ENCODE measurements at regions not wholly inside any gene's neighbourhood (a gene's known extent, or its start where the extent isn't known, plus 50 kb on each side); places are given as distances from the start of the nearest gene placed in this dataset.

DNA sequence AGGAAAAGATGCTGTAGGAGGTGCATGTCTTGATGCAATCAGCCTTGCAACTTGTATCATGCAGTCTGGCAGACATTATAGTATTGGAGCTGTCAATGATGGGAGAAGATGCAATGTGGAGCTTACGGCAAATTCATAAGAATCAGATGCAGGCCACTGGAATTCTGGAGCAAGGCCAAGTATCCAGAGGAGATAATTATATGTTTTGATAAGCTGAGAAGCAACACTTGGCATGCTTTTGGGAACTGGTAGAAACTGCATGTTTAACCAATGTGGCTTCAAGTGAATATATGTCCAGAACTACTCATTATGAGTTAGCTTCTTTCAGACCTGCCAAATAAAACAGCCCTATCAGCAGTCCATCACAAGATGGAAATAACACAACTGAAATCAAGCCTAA lies 249.1 kb upstream of the PPFIA2 start:
- Histone ChIP-seq H3K27me3 (no peaks in the 10 kb centered on the region), H3K36me3 (no peaks in the 10 kb centered on the region), H3K27ac (no peak overlapping the region), H3K9me3 (no peaks in the 10 kb centered on the region), H3K4me1 (no peaks in the 10 kb centered on the region), H3K4me3 (no peak overlapping the region)
- intact Hi-C loops (cut with DNase I; ENCODE audit: low total_unique reads): no loop called here
- DNase-seq: no peak
- TF ChIP-seq, protein P1, sequence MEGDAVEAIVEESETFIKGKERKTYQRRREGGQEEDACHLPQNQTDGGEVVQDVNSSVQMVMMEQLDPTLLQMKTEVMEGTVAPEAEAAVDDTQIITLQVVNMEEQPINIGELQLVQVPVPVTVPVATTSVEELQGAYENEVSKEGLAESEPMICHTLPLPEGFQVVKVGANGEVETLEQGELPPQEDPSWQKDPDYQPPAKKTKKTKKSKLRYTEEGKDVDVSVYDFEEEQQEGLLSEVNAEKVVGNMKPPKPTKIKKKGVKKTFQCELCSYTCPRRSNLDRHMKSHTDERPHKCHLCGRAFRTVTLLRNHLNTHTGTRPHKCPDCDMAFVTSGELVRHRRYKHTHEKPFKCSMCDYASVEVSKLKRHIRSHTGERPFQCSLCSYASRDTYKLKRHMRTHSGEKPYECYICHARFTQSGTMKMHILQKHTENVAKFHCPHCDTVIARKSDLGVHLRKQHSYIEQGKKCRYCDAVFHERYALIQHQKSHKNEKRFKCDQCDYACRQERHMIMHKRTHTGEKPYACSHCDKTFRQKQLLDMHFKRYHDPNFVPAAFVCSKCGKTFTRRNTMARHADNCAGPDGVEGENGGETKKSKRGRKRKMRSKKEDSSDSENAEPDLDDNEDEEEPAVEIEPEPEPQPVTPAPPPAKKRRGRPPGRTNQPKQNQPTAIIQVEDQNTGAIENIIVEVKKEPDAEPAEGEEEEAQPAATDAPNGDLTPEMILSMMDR (IDR thresholded peaks at IDR 0.05): no peak

DNA sequence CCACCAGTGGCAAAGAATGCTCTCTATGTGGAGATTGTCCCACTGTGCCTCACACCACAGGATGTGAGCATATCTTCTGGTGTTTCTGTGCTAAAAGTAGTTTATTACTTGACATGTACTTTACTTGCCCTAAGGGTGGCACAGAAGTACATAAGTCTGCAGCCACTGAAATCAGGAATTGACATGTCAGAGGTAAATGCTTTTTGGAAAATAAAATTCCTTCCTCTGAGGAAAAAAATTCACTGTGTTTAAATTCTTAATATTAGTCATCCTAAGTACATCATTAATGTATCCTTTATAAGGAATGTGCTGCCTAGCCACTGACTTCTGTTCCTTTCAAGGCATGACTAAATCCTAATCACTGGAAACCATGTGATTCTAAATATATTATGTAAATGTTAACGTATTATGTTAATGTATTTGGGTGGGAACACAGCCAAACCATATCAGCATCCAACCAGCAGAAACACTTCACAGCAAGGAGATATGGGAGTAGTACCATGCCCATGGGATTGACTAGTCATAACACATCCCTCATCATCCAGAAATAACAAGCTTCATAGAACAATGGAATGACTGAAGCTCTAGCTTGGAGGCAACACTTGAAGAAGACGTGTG lies 239.7 kb upstream of the PPFIA2 start:
- no peak for DNase-seq
- Histone ChIP-seq H3K9me3 (no peaks in the 10 kb centered on the region), H3K36me3 (no peaks in the 10 kb centered on the region), H3K27me3 (no peaks in the 10 kb centered on the region), H3K4me3 (no peak overlapping the region), H3K4me1 (no peaks in the 10 kb centered on the region), H3K27ac (no peak overlapping the region)
- intact Hi-C loops (cut with DNase I; ENCODE audit: low total_unique reads): loop anchor here (10.0 kb wide), 1 partner anchor 354 kb away; no protein-coding TSS in a partner anchor
- TF ChIP-seq, protein P1 (IDR thresholded peaks at IDR 0.05): no peak

DNA sequence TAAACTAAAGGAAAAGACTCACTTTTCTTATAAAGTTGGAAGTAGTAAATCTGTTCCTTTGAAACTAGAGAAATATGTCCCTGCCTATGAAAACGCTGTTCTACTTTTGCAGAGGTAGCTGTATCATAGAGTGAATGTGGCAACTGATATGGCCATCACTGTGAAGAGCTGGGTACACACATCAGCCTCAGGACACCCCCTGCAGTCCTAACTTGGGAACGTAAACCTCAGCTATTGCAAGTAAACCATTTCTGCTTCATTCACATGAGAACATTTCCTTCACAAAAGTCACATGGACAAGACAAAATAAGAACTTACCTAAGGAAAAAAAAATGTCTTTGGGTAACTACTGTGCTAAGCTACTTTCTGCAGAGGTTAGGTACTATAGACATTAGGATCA lies 233.3 kb upstream of the PPFIA2 start:
- intact Hi-C loops (cut with DNase I; ENCODE audit: low total_unique reads): loop anchor here (10.0 kb wide), 1 partner anchor 348 kb away; no protein-coding TSS in a partner anchor
- Histone ChIP-seq H3K4me3 (no peak overlapping the region), H3K27ac (no peak overlapping the region), H3K36me3 (no peaks in the 10 kb centered on the region), H3K9me3 (no peaks in the 10 kb centered on the region), H3K27me3 (no peaks in the 10 kb centered on the region), H3K4me1 (no peaks in the 10 kb centered on the region)
- TF ChIP-seq, protein P1 (IDR thresholded peaks at IDR 0.05): peak; percentile 49 to 69
- peak in 1 of 2 donors; percentile 30 for DNase-seq

DNA sequence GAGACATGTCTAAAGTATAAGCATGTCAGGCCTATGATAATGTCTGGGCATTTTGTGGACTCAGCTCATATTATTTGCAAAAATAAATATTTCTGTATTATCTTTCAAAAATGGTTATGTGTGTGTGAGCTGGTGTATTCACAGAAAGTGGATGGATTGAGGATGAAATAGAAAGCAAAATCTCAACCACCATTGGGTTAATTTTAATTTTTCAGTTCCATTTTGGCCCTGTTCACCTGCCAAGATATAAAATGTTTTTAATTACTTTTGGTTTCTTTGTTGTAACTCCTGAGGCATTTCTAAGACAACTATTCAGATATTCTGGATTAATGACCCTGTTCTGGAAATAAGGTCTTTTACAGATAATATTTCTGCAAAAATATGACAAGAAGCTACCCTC lies 232.7 kb upstream of the PPFIA2 start:
- no peak overlapping the region for H3K27ac ChIP-seq
- intact Hi-C loops (cut with DNase I; ENCODE audit: low total_unique reads): loop anchor here (10.0 kb wide), 1 partner anchor 347 kb away; no protein-coding TSS in a partner anchor
- TF ChIP-seq, protein P1 (IDR thresholded peaks at IDR 0.05): no peak
- H3K36me3 ChIP-seq: no peaks in the 10 kb centered on the region
- H3K9me3 ChIP-seq: no peaks in the 10 kb centered on the region
- H3K27me3 ChIP-seq: no peaks in the 10 kb centered on the region
- H3K4me3 ChIP-seq: no peak overlapping the region
- no peak for DNase-seq
- no peaks in the 10 kb centered on the region for H3K4me1 ChIP-seq

DNA sequence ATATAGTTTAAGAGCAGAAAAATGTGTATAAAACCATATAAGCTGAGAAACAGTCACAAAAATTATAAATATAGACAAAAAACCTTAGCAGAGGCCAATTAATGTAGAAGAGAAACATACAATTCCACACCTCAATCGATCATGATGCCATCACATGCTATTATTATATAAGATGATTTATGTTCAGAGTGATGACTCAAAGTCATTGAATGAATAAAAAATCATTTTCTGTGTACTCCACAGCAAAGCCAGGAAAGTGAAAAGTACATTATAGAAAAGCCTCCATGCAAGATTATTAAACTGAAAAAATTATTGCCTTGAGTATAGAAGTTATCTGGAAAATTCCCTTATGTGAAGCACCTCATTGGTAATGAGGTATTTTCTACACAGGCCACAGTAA lies 229.2 kb upstream of the PPFIA2 start:
- TF ChIP-seq, protein P1 (IDR thresholded peaks at IDR 0.05): no peak
- no peak overlapping the region for H3K27ac ChIP-seq
- no peaks in the 10 kb centered on the region for H3K4me1 ChIP-seq
- no peak for DNase-seq
- H3K27me3 ChIP-seq: no peaks in the 10 kb centered on the region
- H3K36me3 ChIP-seq: no peaks in the 10 kb centered on the region
- no peaks in the 10 kb centered on the region for H3K9me3 ChIP-seq
- H3K4me3 ChIP-seq: no peak overlapping the region
- intact Hi-C loops (cut with DNase I; ENCODE audit: low total_unique reads): no loop called here
